GM19025 (cell line): ENCODE measurements at regions not wholly inside any gene's neighbourhood (a gene's known extent, or its start where the extent isn't known, plus 50 kb on each side); places are given as distances from the start of the nearest gene placed in this dataset.

ENCODE experiments used
- ATAC-seq: cut with Tn5 transposase; IDR thresholded peaks from one replicate; pipeline ENCODE4 v1.9.1; 2021; ENCODE audit warnings: mild to moderate bottlenecking, low read depth, moderate library complexity; ENCODE audit not compliant: unreplicated experiment

GRCh38 chr9:80964374-80964773 is 725.0 kb downstream of the TLE1 start:
- no peak for ATAC-seq

- ATAC-seq: no peak
Observed at GRCh38 chr9:80957801-80958200, 731.5 kb downstream of the TLE1 start.

GRCh38 chr9:80954521-80954920 is 734.8 kb downstream of the TLE1 start:
- ATAC-seq: no peak

GRCh38 chr9:80952363-80952922 is 736.9 kb downstream of the TLE1 start:
- no peak for ATAC-seq

GRCh38 chr9:80951675-80952074 is 737.7 kb downstream of the TLE1 start:
- no peak for ATAC-seq

- no peak for ATAC-seq
Observed at GRCh38 chr9:80948876-80949275, 740.5 kb downstream of the TLE1 start.

- no peak for ATAC-seq
Observed at GRCh38 chr9:80948066-80948465, 741.3 kb downstream of the TLE1 start.

GRCh38 chr9:80946496-80947170 is 742.7 kb downstream of the TLE1 start:
- ATAC-seq: no peak

GRCh38 chr9:80945436-80945835 is 743.9 kb downstream of the TLE1 start:
- no peak for ATAC-seq

- no peak for ATAC-seq
Observed at GRCh38 chr9:80937645-80938044, 751.7 kb downstream of the TLE1 start.

- ATAC-seq: no peak
Observed at GRCh38 chr9:80934095-80934494, 755.3 kb downstream of the TLE1 start.

- ATAC-seq: no peak
Observed at GRCh38 chr9:80932947-80933780, 756.2 kb downstream of the TLE1 start.

- no peak for ATAC-seq
Observed at GRCh38 chr9:80932181-80932580, 757.2 kb downstream of the TLE1 start.

GRCh38 chr9:80931163-80931562 is 758.2 kb downstream of the TLE1 start:
- ATAC-seq: no peak

- ATAC-seq: no peak
Observed at GRCh38 chr9:80928697-80929096, 760.6 kb downstream of the TLE1 start.

GRCh38 chr9:80926611-80927010 is 762.7 kb downstream of the TLE1 start:
- no peak for ATAC-seq

- ATAC-seq: no peak
Observed at GRCh38 chr9:80922544-80922943, 766.8 kb downstream of the TLE1 start.

- no peak for ATAC-seq
Observed at GRCh38 chr9:80906728-80907127, 782.6 kb downstream of the TLE1 start.

- no peak for ATAC-seq
Observed at GRCh38 chr9:80899208-80899607, 790.1 kb downstream of the TLE1 start.

GRCh38 chr9:80893190-80893589 is 796.2 kb downstream of the TLE1 start:
- ATAC-seq: no peak

- no peak for ATAC-seq
Observed at GRCh38 chr9:80892703-80893102, 796.6 kb downstream of the TLE1 start.

GRCh38 chr9:80890124-80890523 is 799.2 kb downstream of the TLE1 start:
- ATAC-seq: no peak
